ENCODE measurements at regions not wholly inside any gene's neighbourhood (a gene's known extent, or its start where the extent isn't known, plus 50 kb on each side); places are given as distances from the start of the nearest gene placed in this dataset.

DNA sequence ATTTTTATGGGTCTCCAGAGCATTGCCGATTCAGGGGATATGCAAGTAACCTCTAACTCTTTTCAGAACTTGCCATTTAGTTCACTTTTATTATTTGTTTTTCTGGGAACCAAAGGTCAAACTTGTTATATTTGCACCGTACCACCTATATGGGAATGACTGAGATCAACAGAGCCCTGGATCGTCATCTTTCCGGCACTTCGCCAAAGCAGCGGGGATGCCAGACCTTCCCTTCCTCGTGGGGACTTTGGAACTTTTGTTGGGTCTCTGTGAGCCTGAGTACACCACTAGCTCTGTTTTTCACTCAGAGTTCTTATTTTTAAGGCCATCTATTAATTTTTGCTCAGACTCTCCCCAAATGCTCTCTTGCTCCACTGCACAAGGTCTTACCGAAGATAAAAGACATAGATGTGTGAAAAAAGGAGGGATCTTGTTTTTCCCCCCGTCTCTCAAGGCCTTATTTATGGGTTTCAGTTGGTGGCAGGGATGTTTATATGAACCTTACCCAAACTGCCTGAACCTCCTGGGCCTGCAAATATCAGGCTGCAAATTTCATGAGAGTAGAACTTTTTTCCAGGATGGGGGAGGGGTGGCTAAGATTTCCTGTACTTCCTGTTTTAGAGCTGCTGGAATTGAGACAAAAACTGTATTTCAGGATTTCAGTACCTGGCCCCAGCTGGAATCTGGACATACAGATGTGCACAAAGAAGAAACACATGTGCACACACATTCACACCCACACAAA is 350.3 kb downstream of the HRH4 start:
- DNase-seq (ENCODE audit: low read depth), result no peak
- no peak overlapping the region for H3K4me3 ChIP-seq (ENCODE audit: low read depth, low read length)
- TF ChIP-seq, protein P1, sequence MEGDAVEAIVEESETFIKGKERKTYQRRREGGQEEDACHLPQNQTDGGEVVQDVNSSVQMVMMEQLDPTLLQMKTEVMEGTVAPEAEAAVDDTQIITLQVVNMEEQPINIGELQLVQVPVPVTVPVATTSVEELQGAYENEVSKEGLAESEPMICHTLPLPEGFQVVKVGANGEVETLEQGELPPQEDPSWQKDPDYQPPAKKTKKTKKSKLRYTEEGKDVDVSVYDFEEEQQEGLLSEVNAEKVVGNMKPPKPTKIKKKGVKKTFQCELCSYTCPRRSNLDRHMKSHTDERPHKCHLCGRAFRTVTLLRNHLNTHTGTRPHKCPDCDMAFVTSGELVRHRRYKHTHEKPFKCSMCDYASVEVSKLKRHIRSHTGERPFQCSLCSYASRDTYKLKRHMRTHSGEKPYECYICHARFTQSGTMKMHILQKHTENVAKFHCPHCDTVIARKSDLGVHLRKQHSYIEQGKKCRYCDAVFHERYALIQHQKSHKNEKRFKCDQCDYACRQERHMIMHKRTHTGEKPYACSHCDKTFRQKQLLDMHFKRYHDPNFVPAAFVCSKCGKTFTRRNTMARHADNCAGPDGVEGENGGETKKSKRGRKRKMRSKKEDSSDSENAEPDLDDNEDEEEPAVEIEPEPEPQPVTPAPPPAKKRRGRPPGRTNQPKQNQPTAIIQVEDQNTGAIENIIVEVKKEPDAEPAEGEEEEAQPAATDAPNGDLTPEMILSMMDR (IDR thresholded peaks at IDR 0.05; ENCODE audit: insufficient read depth, low read depth, low read length), result no peak

DNA sequence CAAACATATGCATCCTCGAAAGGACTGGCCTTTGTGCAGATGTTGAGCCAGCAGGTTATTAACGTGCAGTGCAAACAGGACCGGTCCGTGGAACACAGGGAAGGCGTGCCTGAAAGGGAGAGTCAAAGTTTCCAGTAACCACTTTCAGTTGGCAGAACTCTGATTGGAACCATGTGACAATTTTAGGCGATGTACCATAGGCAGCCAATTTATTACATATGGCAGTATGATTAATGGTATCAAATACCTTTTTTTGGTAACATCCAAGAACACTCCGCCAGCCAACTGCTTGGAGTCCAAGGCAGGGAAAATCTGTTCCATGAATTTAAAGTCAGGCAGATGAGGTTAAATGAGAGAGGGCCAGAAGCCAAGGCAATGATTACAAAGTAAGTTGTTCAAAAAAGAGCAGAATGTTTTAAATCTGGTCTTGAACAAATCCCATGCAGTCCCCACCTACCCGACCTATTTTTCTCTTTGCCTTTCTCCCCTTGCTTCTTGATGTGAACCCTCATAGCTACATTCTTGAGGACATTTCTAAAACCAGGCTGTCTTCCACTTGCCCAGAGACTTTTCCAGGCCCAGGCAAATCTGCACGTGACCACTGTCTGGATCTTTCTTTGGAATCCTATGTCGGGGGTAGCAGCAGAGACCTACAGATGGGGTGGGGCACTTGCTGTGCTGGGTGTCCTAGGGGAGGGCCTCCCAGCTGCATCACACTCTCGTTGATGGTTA is 351.7 kb downstream of the HRH4 start:
- TF ChIP-seq, protein P1 (IDR thresholded peaks at IDR 0.05; ENCODE audit: insufficient read depth, low read depth, low read length), result no peak
- DNase-seq (ENCODE audit: low read depth), result no peak

DNA sequence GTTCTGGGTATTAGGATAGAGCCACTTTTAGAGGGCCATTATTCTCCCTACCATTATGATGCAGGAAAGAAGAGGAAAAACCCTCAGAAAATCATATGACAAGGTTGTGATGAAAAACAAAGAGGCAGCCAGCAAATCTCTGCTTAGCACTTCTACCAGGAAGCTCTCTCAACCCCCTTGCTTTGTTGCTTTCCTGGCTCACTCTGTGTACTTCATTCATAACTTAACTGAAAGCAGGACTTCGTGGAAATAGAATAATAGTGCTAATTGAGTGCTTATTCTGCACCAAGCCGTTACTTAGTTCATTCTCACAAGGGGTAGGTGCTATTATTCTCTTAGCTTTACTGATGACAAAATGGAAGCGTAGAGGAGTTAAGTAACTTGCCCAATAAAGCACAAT is 354.1 kb downstream of the HRH4 start:
- H3K4me3 ChIP-seq (ENCODE audit: low read depth, low read length), result no peak overlapping the region
- TF ChIP-seq, protein P1 (IDR thresholded peaks at IDR 0.05; ENCODE audit: insufficient read depth, low read depth, low read length), result no peak
- DNase-seq (ENCODE audit: low read depth), result no peak

More for the DNA sequence above, 351.7 kb downstream of the HRH4 start:
- H3K4me3 ChIP-seq (ENCODE audit: low read depth, low read length), result no peak overlapping the region

DNA sequence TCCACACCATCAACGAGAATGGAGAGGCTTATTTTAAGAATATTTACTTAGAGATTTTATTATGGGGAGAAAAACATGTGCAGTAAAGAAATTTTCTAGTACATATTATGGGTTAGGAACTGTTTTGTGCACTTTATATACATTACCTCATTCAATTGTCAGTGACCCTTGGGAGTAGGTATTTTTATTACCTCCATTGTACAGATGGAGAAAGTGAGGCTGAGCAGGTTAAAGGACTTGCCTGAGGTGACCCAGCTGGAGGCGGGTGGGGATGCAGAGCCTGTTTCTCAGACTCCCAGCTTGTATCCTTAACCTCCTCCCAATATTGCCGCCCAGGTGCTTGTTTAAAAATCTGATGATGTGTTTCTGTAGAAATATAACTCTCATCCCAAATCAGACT is 356.7 kb downstream of the HRH4 start:
- H3K4me3 ChIP-seq (ENCODE audit: low read depth, low read length), result no peak overlapping the region
- no peak for DNase-seq (ENCODE audit: low read depth)
- TF ChIP-seq, protein P1 (IDR thresholded peaks at IDR 0.05; ENCODE audit: insufficient read depth, low read depth, low read length), result no peak

DNA sequence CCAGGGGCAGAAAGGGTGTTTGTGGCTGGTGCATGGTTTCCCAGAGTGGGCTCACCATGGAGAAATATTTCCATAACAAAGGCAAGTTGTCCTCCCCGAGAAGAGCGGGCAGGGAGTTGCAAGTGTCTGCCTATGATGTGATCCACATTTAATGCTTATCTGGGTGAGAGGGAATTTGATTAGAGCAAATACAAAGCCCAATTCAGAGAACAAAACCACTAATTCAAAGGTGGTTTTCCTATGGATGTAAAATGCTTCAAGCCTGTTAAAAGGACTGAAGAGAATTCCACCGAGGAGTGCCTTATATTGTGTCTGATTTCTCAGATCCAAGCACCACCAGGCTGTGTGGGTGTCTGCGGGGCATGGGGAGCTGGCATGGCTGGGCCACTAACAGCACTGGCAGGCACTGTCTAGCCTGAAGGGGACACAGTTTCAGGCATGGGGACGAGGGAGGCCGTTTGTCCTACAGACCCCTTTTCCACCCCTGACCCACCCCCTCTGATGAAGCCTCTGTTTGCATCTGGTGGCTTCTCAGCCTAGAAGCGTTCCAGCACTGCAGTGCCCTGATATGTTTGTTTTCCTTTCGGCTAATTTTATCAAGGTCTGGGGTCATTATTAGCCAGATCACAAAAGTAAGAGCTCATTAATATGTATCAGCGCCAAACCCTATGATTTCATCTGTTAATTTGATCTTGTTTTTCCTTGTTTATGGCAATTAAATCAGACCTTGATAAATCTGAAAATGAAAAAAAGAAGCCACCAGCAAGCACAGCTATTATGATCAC is 357.3 kb downstream of the HRH4 start:
- no peak for DNase-seq (ENCODE audit: low read depth)
- no peak overlapping the region for H3K4me3 ChIP-seq (ENCODE audit: low read depth, low read length)
- TF ChIP-seq, protein P1 (IDR thresholded peaks at IDR 0.05; ENCODE audit: insufficient read depth, low read depth, low read length), result no peak

DNA sequence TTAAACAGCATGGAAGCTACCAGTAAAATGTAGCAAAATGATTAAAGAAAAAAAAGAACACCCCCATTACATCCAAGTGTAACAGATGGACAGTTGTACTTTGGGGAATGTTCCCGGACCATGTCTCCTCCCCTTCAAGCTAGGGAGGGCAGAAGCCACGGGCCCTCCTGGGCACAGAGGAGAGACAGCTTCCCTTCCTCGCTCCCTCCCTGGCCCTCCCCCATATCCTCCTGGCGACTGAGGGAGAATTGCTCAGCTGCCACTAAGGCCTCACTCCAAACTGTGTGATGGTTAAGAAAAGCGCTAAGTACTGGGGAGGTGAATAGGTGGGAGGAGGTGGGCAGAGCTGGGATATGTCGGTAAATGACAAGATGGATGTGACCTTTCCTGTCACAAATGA is 358.0 kb downstream of the HRH4 start:
- DNase-seq (ENCODE audit: low read depth), result no peak
- TF ChIP-seq, protein P1 (IDR thresholded peaks at IDR 0.05; ENCODE audit: insufficient read depth, low read depth, low read length), result no peak
- H3K4me3 ChIP-seq (ENCODE audit: low read depth, low read length), result no peak overlapping the region

All from fibroblast of villous mesenchyme (primary cell).